DOHH2 (cell line): ENCODE measurements at regions not wholly inside any gene's neighbourhood (a gene's known extent, or its start where the extent isn't known, plus 50 kb on each side); places are given as distances from the start of the nearest gene placed in this dataset.

Experiments
- CTCF ChIP-seq: fragments of 200-600 bp; sonication (generic); IDR thresholded peaks from one replicate; pipeline ENCODE4 v1.5.1; 2014; ENCODE audit warnings: antibody characterized with exemption, mild to moderate bottlenecking, low read depth, low read length; ENCODE audit not compliant: poor library complexity, severe bottlenecking
- EZH2phosphoT487 ChIP-seq: fragments of 200-600 bp; sonication (generic); IDR thresholded peaks from 2 replicates; pipeline ENCODE4 v1.6.1; 2017; ENCODE audit warnings: borderline replicate concordance, mild to moderate bottlenecking, antibody characterized with exemption, low read length, moderate library complexity, mixed read lengths

- TF ChIP-seq CTCF (no peak), EZH2phosphoT487 (no peak)
These were observed 72.5 kb upstream of the PRR23C start for GRCh38 chr3:139117136-139117675.
